Upper lobe of left lung (tissue), 4 donors: ENCODE measurements at regions not wholly inside any gene's neighbourhood (a gene's known extent, or its start where the extent isn't known, plus 50 kb on each side); places are given as distances from the start of the nearest gene placed in this dataset.

Source experiments
- EP300 ChIP-seq, 4 donors: sonication (generic); formaldehyde crosslinking; IDR thresholded peaks; one replicate each; pipeline ENCODE4 v1.5.1; 2017; ENCODE audit warnings: antibody characterized with exemption in 4 of 4, control low read depth in 2 of 4
- POLR2A ChIP-seq, 4 donors: fragments of 450-650 bp; IDR thresholded peaks; one replicate each; pipeline ENCODE4 v1.5.1; 2016 to 2017; ENCODE audit warnings: antibody characterized with exemption in 4 of 4, mild to moderate bottlenecking in 2 of 4
- POLR2AphosphoS5 ChIP-seq, 2 donors: sonication (generic); formaldehyde crosslinking; IDR thresholded peaks; one replicate each; pipeline ENCODE4 v1.5.1; 2017; ENCODE audit warnings: antibody characterized with exemption in 2 of 2
- TF ChIP-seq, protein P1 (sequence below), 6 experiments: fragments of 450-650 bp in 4 of 6; fragments of 200-600 bp in 2 of 6; sonication (generic) in 2 of 6; IDR thresholded peaks; one replicate each; pipeline ENCODE4 v1.5.1; 2016 to 2019; ENCODE audit warnings: antibody characterized with exemption in 6 of 6

DNA sequence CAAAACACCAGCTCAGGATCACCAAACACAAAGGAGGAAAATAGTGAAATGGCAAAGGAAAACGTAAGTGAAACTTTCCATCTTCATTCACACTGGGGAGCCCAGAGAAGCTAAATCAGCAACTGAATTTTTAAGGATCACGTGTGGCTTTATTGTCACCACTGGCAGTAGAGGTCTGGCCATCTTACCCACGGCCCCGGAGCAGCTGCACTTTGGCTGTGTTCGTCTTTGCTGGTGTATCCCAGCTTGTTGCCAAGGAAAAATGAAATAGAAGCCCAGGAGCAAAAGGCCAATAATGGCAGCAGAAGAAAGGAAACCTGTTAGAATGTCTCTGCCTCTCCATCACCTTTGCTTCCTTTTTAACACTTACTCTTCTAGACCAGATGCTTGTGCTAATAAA, 274.7 kb downstream of the FOXO1 start:
- TF ChIP-seq, protein P1, sequence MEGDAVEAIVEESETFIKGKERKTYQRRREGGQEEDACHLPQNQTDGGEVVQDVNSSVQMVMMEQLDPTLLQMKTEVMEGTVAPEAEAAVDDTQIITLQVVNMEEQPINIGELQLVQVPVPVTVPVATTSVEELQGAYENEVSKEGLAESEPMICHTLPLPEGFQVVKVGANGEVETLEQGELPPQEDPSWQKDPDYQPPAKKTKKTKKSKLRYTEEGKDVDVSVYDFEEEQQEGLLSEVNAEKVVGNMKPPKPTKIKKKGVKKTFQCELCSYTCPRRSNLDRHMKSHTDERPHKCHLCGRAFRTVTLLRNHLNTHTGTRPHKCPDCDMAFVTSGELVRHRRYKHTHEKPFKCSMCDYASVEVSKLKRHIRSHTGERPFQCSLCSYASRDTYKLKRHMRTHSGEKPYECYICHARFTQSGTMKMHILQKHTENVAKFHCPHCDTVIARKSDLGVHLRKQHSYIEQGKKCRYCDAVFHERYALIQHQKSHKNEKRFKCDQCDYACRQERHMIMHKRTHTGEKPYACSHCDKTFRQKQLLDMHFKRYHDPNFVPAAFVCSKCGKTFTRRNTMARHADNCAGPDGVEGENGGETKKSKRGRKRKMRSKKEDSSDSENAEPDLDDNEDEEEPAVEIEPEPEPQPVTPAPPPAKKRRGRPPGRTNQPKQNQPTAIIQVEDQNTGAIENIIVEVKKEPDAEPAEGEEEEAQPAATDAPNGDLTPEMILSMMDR (IDR thresholded peaks at IDR 0.05), result no peak
- TF ChIP-seq POLR2A (IDR thresholded peaks at IDR 0.05), result no peak
- no peak for TF ChIP-seq EP300 (IDR thresholded peaks at IDR 0.05)
- TF ChIP-seq POLR2AphosphoS5 (IDR thresholded peaks at IDR 0.05), result no peak
